ENCODE measurements at regions not wholly inside any gene's neighbourhood (a gene's known extent, or its start where the extent isn't known, plus 50 kb on each side); places are given as distances from the start of the nearest gene placed in this dataset.

- DNase-seq (no peak), ATAC-seq (ENCODE audit: low read depth) (no peak)
- no peaks in the 10 kb centered on the region for H3K9me3 ChIP-seq (ENCODE audit: control insufficient read depth, insufficient read depth, low read length)
- no peak overlapping the region for H3K27ac ChIP-seq (ENCODE audit: insufficient read depth, low read length)
- no peak overlapping the region for H3K56ac ChIP-seq (ENCODE audit: extremely low read depth, insufficient read depth, low read length)
- H3K4me1 ChIP-seq (ENCODE audit: control insufficient read depth, insufficient read depth, low read length), result no peaks in the 10 kb centered on the region
- no peak overlapping the region for H2AK5ac ChIP-seq (ENCODE audit: low read depth, low read length)
- no peak overlapping the region for H3K4me2 ChIP-seq (ENCODE audit: low read depth, low read length)
- no peak overlapping the region for H2BK120ac ChIP-seq (ENCODE audit: low read depth, low read length)
- no peak overlapping the region for H3K14ac ChIP-seq (replicated peaks; ENCODE audit: low read depth, low read length)
- dilution Hi-C loops (cut with HindIII; ENCODE audit: low sequenced_read_pairs, unreplicated experiment), result no loop called here
- intact Hi-C loops (cut with micrococcal nuclease), result no loop called here
- no peak for TF ChIP-seq CEBPB (IDR thresholded peaks at IDR 0.05; ENCODE audit: low read depth, low read length)
- TF ChIP-seq MAZ (IDR thresholded peaks at IDR 0.05; ENCODE audit: borderline replicate concordance, low read depth, low read length), result no peak
- no peak for TF ChIP-seq RCOR1 (IDR thresholded peaks at IDR 0.05; ENCODE audit: insufficient replicate concordance, low read length)
- TF ChIP-seq NFE2L2 (IDR thresholded peaks at IDR 0.05; ENCODE audit: low read depth, low read length), result no peak
- TF ChIP-seq MXI1 (IDR thresholded peaks at IDR 0.05; ENCODE audit: borderline replicate concordance, low read depth, low read length), result no peak
- TF ChIP-seq SMC3 (IDR thresholded peaks at IDR 0.05; ENCODE audit: low read depth, low read length), result no peak
- TF ChIP-seq RAD21 (IDR thresholded peaks at IDR 0.05; ENCODE audit: low read length), result no peak
- TF ChIP-seq RFX5 (IDR thresholded peaks at IDR 0.05; ENCODE audit: low read depth, low read length), result no peak
- no peak for TF ChIP-seq CTCF (conservative IDR thresholded peaks at IDR 0.05; ENCODE audit: low read depth, low read length)
- no peak for TF ChIP-seq USF2 (IDR thresholded peaks at IDR 0.05; ENCODE audit: low read depth, low read length)
- no peak for TF ChIP-seq ELK1 (IDR thresholded peaks at IDR 0.05; ENCODE audit: borderline replicate concordance, low read depth, low read length)
- no peak for TF ChIP-seq MAFK (IDR thresholded peaks at IDR 0.05; ENCODE audit: low read depth, low read length)
- TF ChIP-seq CHD1 (IDR thresholded peaks at IDR 0.05; ENCODE audit: low read depth, low read length), result no peak
- TF ChIP-seq FOS (IDR thresholded peaks at IDR 0.05; ENCODE audit: low read depth, low read length), result no peak
- no TSS peak for BruUV-seq (replicated peaks)
- no peaks in the 10 kb centered on the region for H3K79me1 ChIP-seq (ENCODE audit: low read depth in 1 of 2, low read length in 2 of 2)
- no peak overlapping the region for H2BK5ac ChIP-seq (ENCODE audit: low read depth, low read length, poor library complexity, severe bottlenecking)
- ChIA-PET CTCF (no interaction called here), POLR2A (ENCODE audit: unreplicated experiment) (no interaction called here)
- no peak overlapping the region for H2BK15ac ChIP-seq (ENCODE audit: low read depth, low read length)
- no peak overlapping the region for H4K91ac ChIP-seq (ENCODE audit: insufficient read depth, low read depth, low read length)
- WGBS, 2 experiments (ENCODE audit: extremely low coverage in 2 of 2, insufficient read length in 1 of 2), result no CpG with 5 or more reads among the region's 3 CpGs
- no peak overlapping the region for H3K4ac ChIP-seq (ENCODE audit: low read depth, low read length)
- no peak overlapping the region for H3K9ac ChIP-seq (ENCODE audit: low read depth, low read length)
- no peak overlapping the region for H3K18ac ChIP-seq (ENCODE audit: low read depth, low read length)
- H2BK20ac ChIP-seq (ENCODE audit: low read depth, low read length), result no peak overlapping the region
- in situ Hi-C loops (cut with MboI; ENCODE audit: low sequenced_read_pairs), result no loop called here
- no peak overlapping the region for H2AK9ac ChIP-seq (replicated peaks; ENCODE audit: low read depth, low read length, poor library complexity)
- no peak overlapping the region for H3K23ac ChIP-seq (ENCODE audit: low read depth, low read length)
- H3K36me3 ChIP-seq (ENCODE audit: control insufficient read depth, insufficient read depth, low read length), result no peaks in the 10 kb centered on the region
- no peaks in the 10 kb centered on the region for H3K27me3 ChIP-seq (ENCODE audit: control insufficient read depth, insufficient read depth, low read length)
- H4K5ac ChIP-seq (ENCODE audit: low read depth, low read length), result no peak overlapping the region
- no peaks in the 10 kb centered on the region for H4K20me1 ChIP-seq (ENCODE audit: insufficient read depth, low read length)
- H3K4me3 ChIP-seq (ENCODE audit: insufficient read depth, low read depth, low read length), result no peak overlapping the region
- H2AFZ ChIP-seq (replicated peaks; ENCODE audit: low read length, poor library complexity), result no peak overlapping the region
- H4K8ac ChIP-seq (ENCODE audit: low read depth in 2 of 2, low read length in 2 of 2), result no peak overlapping the region
- H3K9me1 ChIP-seq (ENCODE audit: insufficient read depth, low read length), result no peaks in the 10 kb centered on the region
These were observed 1456.7 kb upstream of the CELF2 start for GRCh38 chr10:9560976-9561375.

All from IMR-90 (cell line).